NB4 (cell line): ENCODE measurements at regions not wholly inside any gene's neighbourhood (a gene's known extent, or its start where the extent isn't known, plus 50 kb on each side); places are given as distances from the start of the nearest gene placed in this dataset.

Source experiments
- DNase-seq: peaks from one replicate; pipeline ENCODE4 v3.0.0; 2010; ENCODE audit warnings: low read depth
- H3K4me3 ChIP-seq: one replicate; pipeline ENCODE4 v1.5.1; 2011; ENCODE audit warnings: mild to moderate bottlenecking, low read depth, low read length, moderate library complexity
- MAX ChIP-seq: IDR thresholded peaks from 2 replicates; pipeline ENCODE4 v1.6.1; 2011; ENCODE audit warnings: low read depth, low read length
- MYC ChIP-seq: IDR thresholded peaks from 2 replicates; pipeline ENCODE4 v1.6.1; 2011; ENCODE audit warnings: low read depth, low read length
- POLR2A ChIP-seq: IDR thresholded peaks from 2 replicates; pipeline ENCODE4 v1.6.1; 2011; ENCODE audit warnings: mild to moderate bottlenecking; ENCODE audit not compliant: insufficient read length; ENCODE audit errors: extremely low read depth
- TF ChIP-seq, protein P1 (sequence below): IDR thresholded peaks from one replicate; pipeline ENCODE4 v1.5.1; 2012; ENCODE audit warnings: low read depth, low read length

- TF ChIP-seq POLR2A (no peak), MAX (no peak), MYC (no peak)
- TF ChIP-seq, protein P1, sequence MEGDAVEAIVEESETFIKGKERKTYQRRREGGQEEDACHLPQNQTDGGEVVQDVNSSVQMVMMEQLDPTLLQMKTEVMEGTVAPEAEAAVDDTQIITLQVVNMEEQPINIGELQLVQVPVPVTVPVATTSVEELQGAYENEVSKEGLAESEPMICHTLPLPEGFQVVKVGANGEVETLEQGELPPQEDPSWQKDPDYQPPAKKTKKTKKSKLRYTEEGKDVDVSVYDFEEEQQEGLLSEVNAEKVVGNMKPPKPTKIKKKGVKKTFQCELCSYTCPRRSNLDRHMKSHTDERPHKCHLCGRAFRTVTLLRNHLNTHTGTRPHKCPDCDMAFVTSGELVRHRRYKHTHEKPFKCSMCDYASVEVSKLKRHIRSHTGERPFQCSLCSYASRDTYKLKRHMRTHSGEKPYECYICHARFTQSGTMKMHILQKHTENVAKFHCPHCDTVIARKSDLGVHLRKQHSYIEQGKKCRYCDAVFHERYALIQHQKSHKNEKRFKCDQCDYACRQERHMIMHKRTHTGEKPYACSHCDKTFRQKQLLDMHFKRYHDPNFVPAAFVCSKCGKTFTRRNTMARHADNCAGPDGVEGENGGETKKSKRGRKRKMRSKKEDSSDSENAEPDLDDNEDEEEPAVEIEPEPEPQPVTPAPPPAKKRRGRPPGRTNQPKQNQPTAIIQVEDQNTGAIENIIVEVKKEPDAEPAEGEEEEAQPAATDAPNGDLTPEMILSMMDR = no peak
- H3K4me3 ChIP-seq = no peak overlapping the region
- no peak for DNase-seq
Observed at GRCh38 chr5:135196483-135196882, 162.5 kb upstream of the PITX1 start.

- TF ChIP-seq MAX = no peak
- no peak for TF ChIP-seq MYC
- no peak for DNase-seq
- no peak overlapping the region for H3K4me3 ChIP-seq
Observed at GRCh38 chr5:135195270-135195608, 161.2 kb upstream of the PITX1 start.

GRCh38 chr5:135194573-135195269 lies 160.7 kb upstream of the PITX1 start:
- H3K4me3 ChIP-seq = no peak overlapping the region
- TF ChIP-seq MYC = no peak
- no peak for TF ChIP-seq POLR2A
- TF ChIP-seq MAX = no peak
- TF ChIP-seq, protein P1 = no peak
- no peak for DNase-seq

GRCh38 chr5:135194126-135194488 lies 160.1 kb upstream of the PITX1 start:
- no peak overlapping the region for H3K4me3 ChIP-seq
- no peak for DNase-seq
- TF ChIP-seq MAX (no peak), POLR2A (no peak), MYC (no peak)
- TF ChIP-seq, protein P1 = no peak

DNA sequence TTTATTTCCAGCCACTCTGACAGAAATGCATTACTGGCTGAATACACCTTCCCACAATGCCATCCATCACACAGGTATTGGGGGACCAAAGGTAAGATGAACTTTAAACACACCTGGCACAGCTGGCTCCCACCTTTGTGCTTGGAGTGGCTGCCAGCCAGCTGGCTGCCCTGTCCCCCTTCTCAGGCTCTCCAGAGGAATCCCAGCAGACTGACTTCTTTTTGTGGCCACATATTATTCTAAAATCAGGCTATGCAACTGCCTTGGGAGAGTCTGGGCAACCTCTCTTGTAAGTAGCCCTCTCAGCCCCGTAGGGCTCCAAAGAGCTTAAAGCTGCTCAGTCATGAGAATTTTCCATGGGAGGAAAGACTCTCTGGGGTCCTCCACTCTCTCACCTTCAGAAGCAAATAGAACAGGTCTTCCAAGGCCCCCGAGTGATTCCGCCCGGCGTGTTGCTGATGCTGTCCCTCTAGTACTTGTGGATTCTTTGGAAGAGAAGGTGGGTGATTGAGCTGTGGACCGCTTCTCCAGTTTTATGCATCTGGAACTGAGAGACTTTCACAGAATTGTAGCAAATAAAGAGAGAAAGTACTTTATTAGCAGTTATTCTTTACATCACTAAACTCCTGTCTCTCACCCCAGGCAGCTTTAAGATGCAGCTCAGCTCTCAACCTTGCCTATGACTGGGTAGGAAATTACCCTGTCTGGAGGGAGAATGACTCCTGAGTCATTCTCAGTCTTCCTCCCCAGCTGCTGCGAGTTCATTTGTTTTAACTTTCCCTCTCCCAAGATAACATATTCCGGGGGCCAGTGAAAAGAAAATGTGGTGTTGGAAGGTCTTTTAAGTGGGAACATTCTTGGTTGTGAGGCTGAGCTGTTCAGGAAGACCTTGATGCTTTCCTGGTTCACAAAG lies 159.4 kb upstream of the PITX1 start:
- DNase-seq = no peak
- no peak overlapping the region for H3K4me3 ChIP-seq
- TF ChIP-seq POLR2A = no peak
- TF ChIP-seq MYC = no peak
- TF ChIP-seq MAX = no peak
- TF ChIP-seq, protein P1 = no peak

- TF ChIP-seq, protein P1 = no peak
- TF ChIP-seq MYC (no peak), POLR2A (no peak), MAX (no peak)
- no peak overlapping the region for H3K4me3 ChIP-seq
- no peak for DNase-seq
Observed at GRCh38 chr5:135192351-135192750, 158.3 kb upstream of the PITX1 start.
